Naive thymus-derived CD4-positive, alpha-beta T cell (primary cell): ENCODE measurements at regions not wholly inside any gene's neighbourhood (a gene's known extent, or its start where the extent isn't known, plus 50 kb on each side); places are given as distances from the start of the nearest gene placed in this dataset.

Experiments used
- ATAC-seq: fragments of 150-1000 bp; cut with Tn5 transposase; 2 replicates; pipeline ENCODE4 v1.10.0; 2021; ENCODE audit warnings: mild to moderate bottlenecking, moderate library complexity
- CTCF ChIA-PET: fragments of 350-600 bp; sonication (Branson Sonifier 250); formaldehyde crosslinking; loops from one replicate; lab custom pipeline; 2021; ENCODE audit warnings: antibody characterized with exemption; lab: Charles Lee
- POLR2A ChIA-PET: fragments of 350-600 bp; sonication (Branson Sonifier 250); formaldehyde crosslinking; loops from one replicate; lab custom pipeline; 2021; ENCODE audit warnings: antibody characterized with exemption, inconsistent platforms; lab: Charles Lee
- DNase-seq, 9 donors: peaks; one replicate each; pipeline versions ENCODE4 v3.0.0 to v3.0.0-alpha.2; 2020 to 2022; ENCODE audit warnings: mixed read lengths in 1 of 9
- H3K27ac ChIP-seq: one replicate; pipeline ENCODE4 v1.7.0; 2013; ENCODE audit warnings: mild to moderate bottlenecking, low read depth, low read length, moderate library complexity
- H3K27me3 ChIP-seq, 2 donors: one replicate each; pipeline ENCODE4 v1.7.0; 2013; ENCODE audit warnings: low read length in 2 of 2, mild to moderate bottlenecking in 2 of 2, moderate library complexity in 2 of 2; ENCODE audit not compliant: control insufficient read depth in 2 of 2, insufficient read depth in 2 of 2
- H3K36me3 ChIP-seq, 3 experiments: 1 replicate in 2 of 3; 2 replicates in 1 of 3; pipeline ENCODE4 v1.7.0; 2013; ENCODE audit warnings: low read length in 3 of 3, mild to moderate bottlenecking in 3 of 3, moderate library complexity in 1 of 3; ENCODE audit not compliant: insufficient read depth in 3 of 3, control insufficient read depth in 2 of 3
- H3K4me1 ChIP-seq, 2 donors: one replicate each; pipeline ENCODE4 v1.7.0; 2013; ENCODE audit warnings: low read length in 2 of 2, mild to moderate bottlenecking in 2 of 2, moderate library complexity in 1 of 2; ENCODE audit not compliant: control insufficient read depth in 2 of 2, insufficient read depth in 2 of 2
- H3K4me3 ChIP-seq: 2 replicates; pipeline ENCODE4 v1.7.0; 2013; ENCODE audit warnings: mild to moderate bottlenecking, low read length
- H3K9me3 ChIP-seq, 3 experiments: 1 replicate in 2 of 3; 2 replicates in 1 of 3; pipeline ENCODE4 v1.7.0; 2013; ENCODE audit warnings: low read length in 3 of 3; ENCODE audit not compliant: control insufficient read depth in 2 of 3
- H3K27ac Mint-ChIP-seq, 9 donors: one replicate each; pipeline ENCODE4 v1.8.0; 2020 to 2022; ENCODE audit warnings: mixed read lengths in 9 of 9, mild to moderate bottlenecking in 8 of 9, moderate library complexity in 5 of 9, inconsistent platforms in 2 of 9
- H3K27me3 Mint-ChIP-seq, 5 donors: one replicate each; pipeline ENCODE4 v1.8.0; 2021 to 2022; ENCODE audit warnings: mixed read lengths in 5 of 5, mild to moderate bottlenecking in 1 of 5
- H3K36me3 Mint-ChIP-seq, 5 donors: one replicate each; pipeline ENCODE4 v1.8.0; 2020 to 2022; ENCODE audit warnings: mixed read lengths in 5 of 5, mild to moderate bottlenecking in 3 of 5, inconsistent platforms in 1 of 5
- H3K4me1 Mint-ChIP-seq, 7 donors: one replicate each; pipeline ENCODE4 v1.8.0; 2020 to 2022; ENCODE audit warnings: mixed read lengths in 7 of 7, mild to moderate bottlenecking in 3 of 7, inconsistent platforms in 1 of 7
- H3K4me3 Mint-ChIP-seq, 10 donors: one replicate each; pipeline ENCODE4 v1.8.0; 2020 to 2022; ENCODE audit warnings: mild to moderate bottlenecking in 10 of 10, mixed read lengths in 10 of 10, moderate library complexity in 6 of 10, inconsistent platforms in 2 of 10
- H3K9me3 Mint-ChIP-seq, 11 donors: one replicate each; pipeline ENCODE4 v1.8.0; 2020 to 2022; ENCODE audit warnings: mixed read lengths in 11 of 11, mild to moderate bottlenecking in 4 of 11, inconsistent platforms in 1 of 11, moderate library complexity in 1 of 11
- intact Hi-C, 2 donors: fragments of 100-400 bp; cut with micrococcal nuclease; formaldehyde crosslinking; loops; one replicate each; pipeline ENCODE4 v1.15.1; 2023

GRCh38 chr18:22667616-22668422 lies 250.1 kb upstream of the CTAGE1 start:
- H3K36me3 Mint-ChIP-seq: no peaks in the 10 kb centered on the region
- peaks cover 0 to 22% (median 16%) of the 10 kb centered on the region in 5 donors for H3K27me3 Mint-ChIP-seq
- H3K4me1 ChIP-seq: no peaks in the 10 kb centered on the region
- ChIA-PET CTCF (no interaction called here), POLR2A (interaction anchor here (0.9 kb wide), 1 partner anchor 13 kb away, joined by 3 read pairs; no protein-coding TSS in a partner anchor)
- H3K9me3 Mint-ChIP-seq: peaks cover 0 to 32% (median 15%) of the 10 kb centered on the region in 11 donors
- H3K27ac ChIP-seq: no peak overlapping the region
- H3K9me3 ChIP-seq: no peaks in the 10 kb centered on the region
- intact Hi-C loops: no loop called here
- DNase-seq (no peak), ATAC-seq (no peak)
- H3K4me3 Mint-ChIP-seq: no peak overlapping the region
- H3K4me3 ChIP-seq: no peak overlapping the region
- no peak overlapping the region for H3K27ac Mint-ChIP-seq
- no peaks in the 10 kb centered on the region for H3K4me1 Mint-ChIP-seq
- no peaks in the 10 kb centered on the region for H3K27me3 ChIP-seq
- no peaks in the 10 kb centered on the region for H3K36me3 ChIP-seq

DNA sequence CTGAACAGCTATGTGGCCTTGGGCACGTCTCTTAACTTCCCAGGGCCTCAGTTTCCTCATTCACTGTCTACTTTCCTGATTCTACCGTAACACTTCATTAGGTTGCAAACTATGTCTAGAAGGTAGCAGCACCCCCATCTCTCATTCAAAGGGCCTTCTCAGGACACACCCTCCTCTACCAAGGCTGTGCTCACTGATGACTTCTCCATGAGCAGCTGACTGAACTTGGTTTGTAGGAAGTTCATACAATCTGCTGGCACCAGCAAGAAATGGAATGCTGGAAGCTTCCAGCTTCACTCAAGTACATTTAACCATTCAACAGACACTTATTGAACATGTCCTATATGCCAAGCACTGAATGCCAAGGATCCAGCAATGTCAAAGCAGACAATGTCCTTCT lies 250.8 kb upstream of the CTAGE1 start:
- intact Hi-C loops: no loop called here
- H3K9me3 Mint-ChIP-seq: peaks cover 0 to 25% (median 11%) of the 10 kb centered on the region in 11 donors
- ChIA-PET POLR2A (no interaction called here), CTCF (no interaction called here)
- Histone ChIP-seq H3K27ac (no peak overlapping the region), H3K36me3 (no peaks in the 10 kb centered on the region), H3K9me3 (no peaks in the 10 kb centered on the region), H3K4me3 (no peak overlapping the region), H3K4me1 (no peaks in the 10 kb centered on the region), H3K27me3 (no peaks in the 10 kb centered on the region)
- ATAC-seq (no peak), DNase-seq (no peak)
- H3K36me3 Mint-ChIP-seq: no peaks in the 10 kb centered on the region
- no peak overlapping the region for H3K27ac Mint-ChIP-seq
- H3K4me3 Mint-ChIP-seq: no peak overlapping the region
- no peaks in the 10 kb centered on the region for H3K4me1 Mint-ChIP-seq
- H3K27me3 Mint-ChIP-seq: peaks cover 0 to 22% (median 19%) of the 10 kb centered on the region in 5 donors

DNA sequence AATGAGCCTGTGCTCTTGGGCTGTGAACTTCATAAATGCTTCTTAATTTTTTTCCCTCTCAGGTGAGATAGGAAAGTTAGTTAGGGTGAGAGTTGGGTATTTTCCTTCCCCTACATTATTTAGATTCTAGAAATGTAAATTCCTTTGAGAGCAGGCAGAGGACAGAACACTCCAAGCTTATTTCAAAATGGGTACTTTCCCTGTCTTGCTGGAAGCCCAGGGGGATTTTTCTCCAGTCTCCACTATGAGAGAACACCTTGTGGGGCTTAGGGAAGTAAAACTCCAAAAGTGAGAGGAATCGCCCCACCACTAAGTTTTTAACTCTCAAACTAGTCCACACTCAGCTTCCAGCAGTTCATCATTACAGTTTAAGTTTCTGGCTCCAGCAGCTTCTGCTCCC lies 253.2 kb upstream of the CTAGE1 start:
- H3K27me3 ChIP-seq: no peaks in the 10 kb centered on the region
- H3K36me3 Mint-ChIP-seq: no peaks in the 10 kb centered on the region
- DNase-seq (no peak), ATAC-seq (no peak)
- H3K36me3 ChIP-seq: no peaks in the 10 kb centered on the region
- no peaks in the 10 kb centered on the region for H3K4me1 Mint-ChIP-seq
- H3K4me1 ChIP-seq: no peaks in the 10 kb centered on the region
- H3K4me3 ChIP-seq: no peak overlapping the region
- peaks cover 0 to 26% (median 19%) of the 10 kb centered on the region in 5 donors for H3K27me3 Mint-ChIP-seq
- H3K27ac Mint-ChIP-seq: no peak overlapping the region
- no peak overlapping the region for H3K4me3 Mint-ChIP-seq
- H3K9me3 ChIP-seq: no peaks in the 10 kb centered on the region
- ChIA-PET CTCF (interaction anchor here (0.5 kb wide), 1 partner anchor 8 kb away, joined by 3 read pairs; no protein-coding TSS in a partner anchor), POLR2A (no interaction called here)
- no peak overlapping the region for H3K27ac ChIP-seq
- intact Hi-C loops: no loop called here
- peaks cover 0 to 8% (median 1%) of the 10 kb centered on the region in 11 donors for H3K9me3 Mint-ChIP-seq

- Mint-ChIP-seq H3K4me3 (no peak overlapping the region), H3K27me3 (peaks cover 0 to 25% (median 16%) of the 10 kb centered on the region in 5 donors), H3K4me1 (no peaks in the 10 kb centered on the region), H3K36me3 (no peaks in the 10 kb centered on the region), H3K27ac (no peak overlapping the region), H3K9me3 (peaks cover 0 to 8% (median 0%) of the 10 kb centered on the region in 11 donors)
- no peak overlapping the region for H3K4me3 ChIP-seq
- no peaks in the 10 kb centered on the region for H3K36me3 ChIP-seq
- no peak for ATAC-seq
- no peak for DNase-seq
- no peaks in the 10 kb centered on the region for H3K9me3 ChIP-seq
- CTCF ChIA-PET: no interaction called here
- intact Hi-C loops: no loop called here
- H3K4me1 ChIP-seq: no peaks in the 10 kb centered on the region
- H3K27me3 ChIP-seq: no peaks in the 10 kb centered on the region
- no peak overlapping the region for H3K27ac ChIP-seq
- POLR2A ChIA-PET: no interaction called here
Observed at GRCh38 chr18:22673182-22673862, 255.6 kb upstream of the CTAGE1 start.

DNA sequence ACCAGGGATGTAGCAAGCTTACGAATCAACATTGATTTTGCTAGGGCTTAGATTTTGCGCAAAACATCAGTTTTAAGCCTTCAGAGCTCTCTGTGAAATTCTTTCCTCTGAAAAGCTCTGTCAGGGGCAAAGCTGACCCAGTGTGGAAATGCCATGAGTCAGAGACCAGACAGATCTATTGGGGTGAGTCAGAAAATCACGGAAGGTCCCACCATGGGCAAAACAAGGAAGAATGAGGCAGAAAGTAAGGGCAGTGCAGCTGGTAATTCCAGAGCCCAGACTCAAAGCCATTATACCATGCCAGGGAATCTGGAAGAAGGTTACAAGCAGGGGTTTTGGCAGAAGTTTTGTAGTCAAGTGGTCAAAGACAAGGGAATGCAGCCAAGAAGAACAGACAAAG lies 256.6 kb upstream of the CTAGE1 start:
- no peaks in the 10 kb centered on the region for H3K36me3 Mint-ChIP-seq
- no peak overlapping the region for H3K27ac ChIP-seq
- CTCF ChIA-PET: no interaction called here
- H3K27me3 Mint-ChIP-seq: peaks cover 0 to 17% (median 8%) of the 10 kb centered on the region in 5 donors
- POLR2A ChIA-PET: no interaction called here
- no peaks in the 10 kb centered on the region for H3K4me1 Mint-ChIP-seq
- intact Hi-C loops: no loop called here
- no peaks in the 10 kb centered on the region for H3K9me3 ChIP-seq
- ATAC-seq (no peak), DNase-seq (no peak)
- no peak overlapping the region for H3K4me3 ChIP-seq
- H3K36me3 ChIP-seq: no peaks in the 10 kb centered on the region
- H3K9me3 Mint-ChIP-seq: peaks cover 0 to 8% (median 0%) of the 10 kb centered on the region in 11 donors
- no peak overlapping the region for H3K4me3 Mint-ChIP-seq
- H3K4me1 ChIP-seq: no peaks in the 10 kb centered on the region
- no peak overlapping the region for H3K27ac Mint-ChIP-seq
- H3K27me3 ChIP-seq: no peaks in the 10 kb centered on the region

DNA sequence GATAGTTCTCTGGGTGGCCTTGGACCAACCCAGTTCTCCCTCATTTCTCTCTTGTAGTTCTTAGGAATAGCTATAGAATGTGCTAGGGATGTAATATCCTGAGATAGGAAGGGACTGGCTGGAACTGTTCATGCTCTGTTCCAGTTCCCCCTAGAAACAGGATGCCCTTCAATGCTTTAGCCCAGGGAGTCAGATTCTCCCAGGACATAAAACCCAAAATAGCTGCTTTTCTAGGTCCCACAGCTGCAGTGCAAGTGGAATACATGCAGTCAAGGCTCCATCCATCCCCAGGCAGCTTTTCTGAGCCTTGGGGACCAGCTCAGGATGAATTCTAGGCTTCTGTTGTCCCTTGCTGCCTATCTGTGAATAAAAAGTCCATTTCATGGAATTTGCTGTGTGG lies 257.3 kb upstream of the CTAGE1 start:
- Histone ChIP-seq H3K27me3 (no peaks in the 10 kb centered on the region), H3K4me1 (no peaks in the 10 kb centered on the region), H3K9me3 (no peaks in the 10 kb centered on the region), H3K36me3 (no peaks in the 10 kb centered on the region), H3K27ac (no peak overlapping the region), H3K4me3 (no peak overlapping the region)
- ChIA-PET POLR2A (no interaction called here), CTCF (no interaction called here)
- Mint-ChIP-seq H3K27me3 (peaks cover 0 to 15% (median 8%) of the 10 kb centered on the region in 5 donors), H3K4me3 (no peak overlapping the region), H3K9me3 (peaks cover 0 to 8% (median 0%) of the 10 kb centered on the region in 11 donors), H3K27ac (no peak overlapping the region), H3K4me1 (no peaks in the 10 kb centered on the region), H3K36me3 (no peaks in the 10 kb centered on the region)
- no peak for ATAC-seq
- intact Hi-C loops: no loop called here
- DNase-seq: no peak
